ENCODE measurements at regions not wholly inside any gene's neighbourhood (a gene's known extent, or its start where the extent isn't known, plus 50 kb on each side); places are given as distances from the start of the nearest gene placed in this dataset.

GRCh38 chr16:13291591-13292333, 390.4 kb downstream of the SHISA9 start:
- TF ChIP-seq POLR2A (conservative IDR thresholded peaks at IDR 0.05) (no peak), BCLAF1 (IDR thresholded peaks at IDR 0.05; ENCODE audit: borderline replicate concordance in 1 of 2, control insufficient read depth in 1 of 2, low read depth in 2 of 2, low read length in 1 of 2) (no peak), CEBPB (tag; IDR thresholded peaks at IDR 0.05) (no peak), THRAP3 (IDR thresholded peaks at IDR 0.05; ENCODE audit: borderline replicate concordance) (no peak), CTCF (IDR thresholded peaks at IDR 0.05 in 2 of 3, conservative IDR thresholded peaks at IDR 0.05 in 1 of 3; ENCODE audit: insufficient read depth in 2 of 3, low read depth in 1 of 3, low read length in 3 of 3) (no peak), EGR1 (conservative IDR thresholded peaks at IDR 0.05) (no peak), CHD2 (IDR thresholded peaks at IDR 0.05; ENCODE audit: low read depth, low read length) (no peak), IRF9 (tag; IDR thresholded peaks at IDR 0.05) (no peak), SMARCE1 (IDR thresholded peaks at IDR 0.05) (no peak), HNRNPLL (IDR thresholded peaks at IDR 0.05; ENCODE audit: low read depth, low read length, poor library complexity, severe bottlenecking) (no peak)
